PC-9 (cell line): ENCODE measurements at regions not wholly inside any gene's neighbourhood (a gene's known extent, or its start where the extent isn't known, plus 50 kb on each side); places are given as distances from the start of the nearest gene placed in this dataset.

ENCODE experiments used
- EZH2 ChIP-seq: fragments of 200-600 bp; sonication (generic); IDR thresholded peaks from 2 replicates; pipeline ENCODE4 v1.8.0; 2017; ENCODE audit warnings: antibody characterized with exemption, low read depth
- TF ChIP-seq, protein P1 (sequence below): fragments of 200-600 bp; sonication (generic); conservative IDR thresholded peaks from 2 replicates; pipeline ENCODE4 v1.6.1; 2017; ENCODE audit warnings: mixed run types, antibody characterized with exemption, mild to moderate bottlenecking, moderate library complexity

DNA sequence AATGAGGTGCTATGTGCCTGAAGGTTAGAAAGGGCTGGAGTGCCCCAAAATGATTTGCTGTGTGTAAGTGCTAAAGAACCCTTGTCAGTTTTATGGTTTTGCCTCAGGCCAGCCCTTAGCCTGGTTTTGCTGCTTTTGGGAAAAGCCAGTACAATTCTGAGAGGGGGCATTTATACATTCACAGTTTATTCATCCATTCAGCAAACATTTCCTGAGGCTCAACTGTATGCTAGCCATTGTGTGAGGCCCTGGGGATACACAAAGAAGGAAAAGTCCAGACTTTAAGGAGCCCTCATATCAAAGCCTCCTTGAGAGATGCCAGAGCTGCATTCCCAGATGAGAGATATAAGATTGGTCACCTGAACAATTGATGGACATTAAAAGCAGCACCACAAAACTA lies 115.2 kb upstream of the PLCXD3 start:
- TF ChIP-seq, protein P1, sequence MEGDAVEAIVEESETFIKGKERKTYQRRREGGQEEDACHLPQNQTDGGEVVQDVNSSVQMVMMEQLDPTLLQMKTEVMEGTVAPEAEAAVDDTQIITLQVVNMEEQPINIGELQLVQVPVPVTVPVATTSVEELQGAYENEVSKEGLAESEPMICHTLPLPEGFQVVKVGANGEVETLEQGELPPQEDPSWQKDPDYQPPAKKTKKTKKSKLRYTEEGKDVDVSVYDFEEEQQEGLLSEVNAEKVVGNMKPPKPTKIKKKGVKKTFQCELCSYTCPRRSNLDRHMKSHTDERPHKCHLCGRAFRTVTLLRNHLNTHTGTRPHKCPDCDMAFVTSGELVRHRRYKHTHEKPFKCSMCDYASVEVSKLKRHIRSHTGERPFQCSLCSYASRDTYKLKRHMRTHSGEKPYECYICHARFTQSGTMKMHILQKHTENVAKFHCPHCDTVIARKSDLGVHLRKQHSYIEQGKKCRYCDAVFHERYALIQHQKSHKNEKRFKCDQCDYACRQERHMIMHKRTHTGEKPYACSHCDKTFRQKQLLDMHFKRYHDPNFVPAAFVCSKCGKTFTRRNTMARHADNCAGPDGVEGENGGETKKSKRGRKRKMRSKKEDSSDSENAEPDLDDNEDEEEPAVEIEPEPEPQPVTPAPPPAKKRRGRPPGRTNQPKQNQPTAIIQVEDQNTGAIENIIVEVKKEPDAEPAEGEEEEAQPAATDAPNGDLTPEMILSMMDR = no peak
- no peak for TF ChIP-seq EZH2
